IPS-15b (cell line): ENCODE measurements at regions not wholly inside any gene's neighbourhood (a gene's known extent, or its start where the extent isn't known, plus 50 kb on each side); places are given as distances from the start of the nearest gene placed in this dataset.

ENCODE experiments used
- H3K27me3 ChIP-seq: one replicate; pipeline ENCODE4 v1.6.1; 2013; ENCODE audit warnings: low read length; ENCODE audit not compliant: control insufficient read depth, insufficient read depth
- H3K36me3 ChIP-seq: one replicate; pipeline ENCODE4 v1.6.1; 2013; ENCODE audit warnings: low read length; ENCODE audit not compliant: control insufficient read depth, insufficient read depth
- H3K4me1 ChIP-seq: one replicate; pipeline ENCODE4 v1.6.1; 2013; ENCODE audit warnings: mild to moderate bottlenecking, low read length; ENCODE audit not compliant: control insufficient read depth, insufficient read depth
- H3K4me3 ChIP-seq: one replicate; pipeline ENCODE4 v1.5.1; 2013; ENCODE audit warnings: low read depth, low read length
- H3K9ac ChIP-seq: one replicate; pipeline ENCODE4 v1.6.1; 2013; ENCODE audit warnings: low read depth, mild to moderate bottlenecking, low read length
- H3K9me3 ChIP-seq: one replicate; pipeline ENCODE4 v1.6.1; 2013; ENCODE audit warnings: mild to moderate bottlenecking, low read length; ENCODE audit not compliant: control insufficient read depth, insufficient read depth

DNA sequence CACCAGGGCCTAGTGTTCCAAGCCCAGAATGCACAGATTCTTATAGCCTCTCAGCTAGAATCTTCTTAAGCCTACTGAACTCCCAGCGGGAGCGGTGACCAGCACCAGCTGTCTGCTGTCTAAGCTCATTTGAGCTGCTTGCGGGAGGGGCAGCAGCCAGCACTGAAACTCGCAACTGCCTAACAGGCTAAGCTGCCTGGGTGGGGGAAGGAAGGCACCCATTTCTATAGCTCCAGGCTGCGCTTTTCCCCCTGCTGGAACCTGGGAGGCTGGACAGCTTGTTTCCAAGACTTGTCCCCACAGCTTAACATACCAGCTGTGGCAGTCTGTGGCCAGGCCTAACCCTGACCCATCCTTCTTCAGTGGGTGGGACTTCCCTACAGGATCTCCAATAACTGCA lies 512.9 kb downstream of the EFNA5 start:
- no peaks in the 10 kb centered on the region for H3K36me3 ChIP-seq
- H3K4me1 ChIP-seq, result no peaks in the 10 kb centered on the region
- no peaks in the 10 kb centered on the region for H3K9me3 ChIP-seq
- no peaks in the 10 kb centered on the region for H3K27me3 ChIP-seq
- H3K4me3 ChIP-seq, result no peak overlapping the region
- H3K9ac ChIP-seq, result no peak overlapping the region

DNA sequence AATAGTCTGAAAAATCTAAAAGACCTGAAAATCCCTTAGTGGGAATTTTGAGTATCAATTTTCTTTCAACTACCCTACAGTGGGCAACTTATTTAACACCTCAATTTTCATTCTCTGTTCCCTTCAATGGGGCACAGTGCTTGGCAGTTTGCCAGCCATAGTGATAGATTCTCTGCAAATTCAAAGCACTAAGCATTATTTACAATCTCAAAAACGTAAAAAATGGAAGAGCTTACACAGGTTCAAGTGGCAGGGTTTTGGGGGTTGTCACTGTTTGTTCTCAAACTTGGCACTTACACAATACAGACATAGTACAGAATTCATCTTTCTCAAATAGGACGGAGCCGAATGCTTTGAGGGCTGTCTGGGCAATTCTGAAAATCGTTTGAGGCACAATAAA lies 515.0 kb downstream of the EFNA5 start:
- Histone ChIP-seq H3K36me3 (no peaks in the 10 kb centered on the region), H3K27me3 (no peaks in the 10 kb centered on the region), H3K9ac (no peak overlapping the region), H3K4me3 (no peak overlapping the region), H3K9me3 (no peaks in the 10 kb centered on the region), H3K4me1 (no peaks in the 10 kb centered on the region)

DNA sequence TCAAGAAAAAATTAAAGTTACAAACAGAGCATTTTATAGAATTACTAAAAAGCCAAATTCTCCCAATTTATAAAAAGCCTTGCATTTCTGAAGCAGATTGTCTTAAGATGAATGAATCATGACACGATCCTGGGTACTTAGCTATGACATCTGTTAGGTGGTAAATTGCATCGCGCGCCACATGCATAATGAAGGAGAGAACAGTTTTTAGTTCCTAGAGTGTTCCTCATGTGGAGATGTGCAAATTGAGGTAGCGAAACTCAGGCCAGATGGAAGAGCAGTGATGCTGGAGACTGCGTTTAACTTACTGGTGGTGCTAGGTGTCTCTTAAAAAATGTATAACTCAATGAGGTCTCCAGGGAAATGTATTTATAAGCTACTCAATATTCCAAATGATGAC lies 516.1 kb downstream of the EFNA5 start:
- Histone ChIP-seq H3K27me3 (no peaks in the 10 kb centered on the region), H3K36me3 (no peaks in the 10 kb centered on the region), H3K9ac (no peak overlapping the region), H3K9me3 (no peaks in the 10 kb centered on the region), H3K4me1 (no peaks in the 10 kb centered on the region), H3K4me3 (no peak overlapping the region)

DNA sequence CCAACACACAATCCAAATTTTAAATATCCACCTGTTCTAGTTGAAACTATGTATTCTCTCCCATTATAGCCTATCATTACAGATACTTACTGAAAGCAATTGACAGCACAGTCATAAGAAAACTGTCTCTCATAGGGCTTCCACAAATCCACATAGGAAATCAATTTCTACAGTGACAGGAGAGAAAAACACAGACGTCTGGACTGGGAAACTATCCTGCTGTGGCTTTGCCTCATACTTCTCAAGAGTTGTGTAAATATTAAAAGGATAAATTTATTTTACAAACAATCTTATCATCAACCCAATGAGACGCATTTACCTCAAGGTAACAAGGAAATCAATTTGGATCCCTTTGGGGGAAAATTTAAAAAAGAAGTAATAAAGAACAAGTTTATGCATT lies 517.5 kb downstream of the EFNA5 start:
- Histone ChIP-seq H3K9ac (no peak overlapping the region), H3K27me3 (no peaks in the 10 kb centered on the region), H3K9me3 (no peaks in the 10 kb centered on the region), H3K36me3 (no peaks in the 10 kb centered on the region), H3K4me1 (no peaks in the 10 kb centered on the region), H3K4me3 (no peak overlapping the region)

DNA sequence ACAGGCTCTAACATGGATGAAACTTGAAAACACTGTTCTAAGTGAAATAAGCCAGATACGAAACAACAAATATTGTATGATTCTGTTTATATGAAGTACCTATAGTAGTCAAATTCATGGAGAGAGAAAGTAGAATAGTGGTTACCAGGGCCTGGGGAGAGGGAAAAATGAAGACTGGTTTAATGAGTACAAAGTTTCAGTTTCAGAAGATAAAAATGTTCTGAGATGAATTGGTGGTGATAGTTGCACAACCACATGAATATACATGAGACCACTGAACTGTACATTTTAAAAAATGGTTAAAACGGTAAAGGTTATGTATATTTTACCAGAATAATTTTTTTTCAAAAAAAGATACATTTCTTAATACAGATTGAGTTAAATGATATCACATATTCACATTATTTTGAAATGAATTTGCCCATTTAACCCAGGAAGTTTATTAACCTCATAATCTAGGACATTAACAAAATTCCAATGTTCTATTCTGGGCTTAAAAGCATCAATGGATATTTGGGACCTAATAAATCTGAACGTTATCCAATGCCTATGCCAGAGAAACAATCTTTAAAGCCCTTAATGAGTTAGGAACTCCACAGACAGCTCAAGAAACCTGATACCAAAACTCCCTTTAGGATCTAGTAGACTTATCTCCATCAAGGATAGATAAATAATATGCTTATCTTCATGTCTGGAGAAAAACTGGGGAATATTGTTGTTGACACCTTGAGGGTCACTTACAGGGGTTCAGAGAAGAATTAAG lies 521.3 kb downstream of the EFNA5 start:
- H3K27me3 ChIP-seq, result no peaks in the 10 kb centered on the region
- no peak overlapping the region for H3K9ac ChIP-seq
- H3K4me3 ChIP-seq, result no peak overlapping the region
- H3K36me3 ChIP-seq, result no peaks in the 10 kb centered on the region
- H3K9me3 ChIP-seq, result no peaks in the 10 kb centered on the region
- H3K4me1 ChIP-seq, result no peaks in the 10 kb centered on the region

DNA sequence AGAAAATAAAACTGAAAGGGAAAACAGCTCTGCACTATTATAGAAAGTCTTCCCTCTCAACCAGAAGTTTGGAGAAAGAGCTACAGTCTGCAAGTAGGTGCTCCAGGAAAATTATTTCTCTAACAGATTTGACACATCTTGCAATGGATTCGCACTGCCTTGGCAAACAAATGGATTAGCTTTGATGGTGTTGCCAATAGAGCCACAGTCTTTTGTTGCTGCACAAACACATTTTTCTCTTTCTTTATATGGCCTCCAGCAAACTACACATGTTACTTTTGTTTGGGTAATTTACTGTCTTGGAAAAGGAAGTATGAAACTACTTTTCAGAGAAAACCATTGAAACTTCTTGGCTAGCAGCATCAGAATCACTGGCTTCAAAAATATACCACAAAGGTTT lies 523.1 kb downstream of the EFNA5 start:
- Histone ChIP-seq H3K4me1 (no peaks in the 10 kb centered on the region), H3K27me3 (no peaks in the 10 kb centered on the region), H3K4me3 (no peak overlapping the region), H3K9me3 (no peaks in the 10 kb centered on the region), H3K36me3 (no peaks in the 10 kb centered on the region), H3K9ac (no peak overlapping the region)

DNA sequence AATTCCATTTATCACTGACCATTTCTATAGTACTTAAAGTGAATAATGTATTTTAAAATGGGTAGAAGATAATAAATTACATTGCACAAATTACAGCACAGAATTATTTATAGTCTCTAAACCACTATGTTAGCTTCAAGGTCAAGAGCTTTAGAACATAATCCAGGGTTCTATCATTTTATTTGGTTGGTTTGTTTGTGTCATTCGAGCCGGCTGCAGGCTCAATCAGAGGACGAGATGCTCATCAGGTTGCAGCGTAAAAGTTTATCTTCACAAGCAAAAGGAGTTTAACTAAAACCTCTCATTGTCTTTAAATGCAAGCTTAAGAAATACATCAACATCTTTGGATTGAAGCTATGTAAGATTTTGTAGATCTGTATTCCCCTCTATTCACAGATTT lies 523.8 kb downstream of the EFNA5 start:
- Histone ChIP-seq H3K4me3 (no peak overlapping the region), H3K9me3 (no peaks in the 10 kb centered on the region), H3K9ac (no peak overlapping the region), H3K36me3 (no peaks in the 10 kb centered on the region), H3K27me3 (no peaks in the 10 kb centered on the region), H3K4me1 (no peaks in the 10 kb centered on the region)

DNA sequence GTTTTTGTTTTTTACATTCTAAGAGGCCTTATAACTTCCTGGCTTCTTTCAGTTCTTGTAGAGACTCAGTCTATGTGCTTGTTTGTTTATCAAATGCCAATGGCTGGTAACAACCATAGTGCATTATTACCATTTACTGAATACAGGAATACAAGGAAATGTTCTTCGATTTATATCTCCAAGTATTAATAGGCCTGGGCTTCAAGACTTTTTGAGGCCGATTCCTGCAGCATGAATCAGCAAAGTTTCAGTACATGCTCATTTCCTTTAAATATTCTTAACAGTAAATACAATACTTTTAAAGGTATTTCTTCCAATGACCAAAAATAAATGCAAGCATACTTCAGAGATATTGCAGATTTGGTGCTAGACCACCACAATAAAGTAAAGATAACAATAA lies 535.3 kb downstream of the EFNA5 start:
- Histone ChIP-seq H3K9ac (no peak overlapping the region), H3K9me3 (no peaks in the 10 kb centered on the region), H3K4me1 (no peaks in the 10 kb centered on the region), H3K27me3 (no peaks in the 10 kb centered on the region), H3K36me3 (no peaks in the 10 kb centered on the region), H3K4me3 (no peak overlapping the region)

DNA sequence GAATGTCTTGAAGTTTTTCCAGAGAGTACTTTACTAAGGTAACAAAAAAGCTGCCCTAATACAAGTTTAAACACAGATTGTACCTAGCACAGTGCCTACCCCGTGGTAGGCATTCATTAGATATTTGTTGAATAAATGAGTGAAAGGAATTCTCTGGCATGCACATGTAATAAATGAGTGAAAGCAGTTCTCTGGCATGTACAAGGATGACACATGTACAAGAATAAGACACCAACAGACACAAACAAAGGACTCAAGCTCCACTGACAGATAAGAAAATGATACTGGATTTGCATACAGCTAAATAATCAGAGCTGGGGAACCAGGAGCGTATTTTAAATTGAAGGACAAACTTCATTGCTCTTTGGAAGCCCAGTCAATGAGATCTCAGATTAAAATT lies 535.8 kb downstream of the EFNA5 start:
- H3K4me1 ChIP-seq, result no peaks in the 10 kb centered on the region
- no peaks in the 10 kb centered on the region for H3K36me3 ChIP-seq
- H3K9ac ChIP-seq, result no peak overlapping the region
- H3K9me3 ChIP-seq, result no peaks in the 10 kb centered on the region
- no peak overlapping the region for H3K4me3 ChIP-seq
- no peaks in the 10 kb centered on the region for H3K27me3 ChIP-seq

DNA sequence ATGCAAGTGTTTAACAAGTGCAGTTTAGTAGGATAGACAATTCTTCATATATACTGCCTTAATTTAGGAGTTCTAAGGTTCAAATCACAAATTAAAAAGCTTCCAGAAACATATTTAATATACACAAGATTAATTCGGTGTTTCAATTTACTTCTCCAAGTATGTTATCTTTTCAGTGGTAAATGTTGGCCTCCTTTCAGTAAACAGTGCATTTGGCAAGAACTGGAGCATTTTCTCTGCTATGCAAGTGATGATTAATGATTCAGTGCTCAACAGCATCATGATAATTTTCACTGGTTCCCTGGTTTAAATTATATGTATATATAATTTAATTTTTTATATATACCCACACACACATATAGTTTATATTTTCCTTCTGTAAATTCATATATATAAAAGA lies 541.7 kb downstream of the EFNA5 start:
- Histone ChIP-seq H3K36me3 (no peaks in the 10 kb centered on the region), H3K9me3 (no peaks in the 10 kb centered on the region), H3K9ac (no peak overlapping the region), H3K4me1 (no peaks in the 10 kb centered on the region), H3K4me3 (no peak overlapping the region), H3K27me3 (no peaks in the 10 kb centered on the region)

DNA sequence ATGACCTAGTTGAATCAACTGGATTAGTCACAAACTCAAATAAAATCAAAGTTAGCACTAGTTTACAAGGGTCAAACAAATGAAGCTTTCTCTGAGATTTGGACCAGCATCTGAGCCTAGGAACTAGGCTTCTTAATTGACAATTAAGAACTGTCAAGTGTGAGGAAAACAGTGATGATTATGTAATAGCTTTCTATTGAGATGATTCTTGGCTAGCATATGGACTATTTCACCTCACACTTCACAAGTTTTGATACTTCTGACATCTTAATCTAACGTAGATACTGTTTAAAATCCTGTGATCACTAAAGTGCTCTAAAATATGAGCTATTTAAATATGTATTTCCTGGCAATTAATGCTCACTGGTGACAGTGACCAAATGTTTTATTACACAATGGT lies 542.9 kb downstream of the EFNA5 start:
- Histone ChIP-seq H3K36me3 (no peaks in the 10 kb centered on the region), H3K4me3 (no peak overlapping the region), H3K27me3 (no peaks in the 10 kb centered on the region), H3K4me1 (peaks cover 2% of the 10 kb centered on the region), H3K9me3 (no peaks in the 10 kb centered on the region), H3K9ac (no peak overlapping the region)

DNA sequence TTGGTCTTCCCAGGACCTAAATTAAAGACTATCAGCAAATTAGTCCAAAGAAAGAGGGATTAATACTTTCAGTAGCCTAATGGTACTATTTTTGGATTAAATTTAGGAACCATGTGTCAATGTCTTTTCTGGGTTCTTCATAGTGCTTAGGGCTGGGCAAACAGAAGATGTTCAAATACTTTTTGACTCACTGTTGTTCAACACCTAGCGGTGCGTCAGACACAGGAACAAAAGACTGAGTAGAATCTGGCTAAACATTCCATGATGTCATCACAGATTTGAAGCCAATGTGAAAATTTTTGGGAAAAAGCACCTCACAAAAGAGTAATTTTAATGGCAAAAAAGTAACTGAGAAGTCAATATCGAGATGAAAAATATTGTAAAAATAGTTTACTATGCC lies 544.4 kb downstream of the EFNA5 start:
- Histone ChIP-seq H3K9me3 (no peaks in the 10 kb centered on the region), H3K27me3 (no peaks in the 10 kb centered on the region), H3K4me1 (peaks cover 2% of the 10 kb centered on the region), H3K36me3 (no peaks in the 10 kb centered on the region), H3K9ac (no peak overlapping the region), H3K4me3 (no peak overlapping the region)
